IMR-90 (cell line): ENCODE measurements at regions not wholly inside any gene's neighbourhood (a gene's known extent, or its start where the extent isn't known, plus 50 kb on each side); places are given as distances from the start of the nearest gene placed in this dataset.

Experiments used
- ATAC-seq: fragments of 200-7000 bp; cut with Tn5 transposase; 2 replicates; pipeline ENCODE4 v1.9.1; 2020; ENCODE audit warnings: low read depth, mild to moderate bottlenecking, moderate library complexity
- BruUV-seq: library from RNA; stranded (reverse); fragments of 400-500 nt; replicated peaks from 2 replicates; lab custom pipeline; 2021; lab: Mats Ljungman, UMichigan
- CTCF ChIA-PET: fragments of 300-600 bp; formaldehyde crosslinking; extraction: SDS; loops from one replicate; lab custom pipeline; 2021; ENCODE audit warnings: antibody characterized with exemption; lab: Yijun Ruan, JAX
- POLR2A ChIA-PET: fragments of 300-600 bp; sonication (Branson Sonifier 250); formaldehyde crosslinking; loops from one replicate; lab custom pipeline; 2022; ENCODE audit warnings: antibody characterized with exemption; ENCODE audit not compliant: unreplicated experiment; lab: Charles Lee
- DNase-seq: peaks from one replicate; pipeline ENCODE4 v3.0.0; 2013
- H2AFZ ChIP-seq: replicated peaks from 2 replicates; pipeline ENCODE3; 2013; ENCODE audit warnings: low read length, mild to moderate bottlenecking; ENCODE audit not compliant: poor library complexity
- H2AK5ac ChIP-seq: 2 replicates; pipeline ENCODE4 v1.6.1; 2013; ENCODE audit warnings: low read depth, low read length, inconsistent platforms
- H2AK9ac ChIP-seq: replicated peaks from 2 replicates; pipeline ENCODE3; 2013; ENCODE audit warnings: mild to moderate bottlenecking, low read depth, low read length, moderate library complexity; ENCODE audit not compliant: poor library complexity
- H2BK120ac ChIP-seq: 2 replicates; pipeline ENCODE4 v1.6.1; 2013; ENCODE audit warnings: low read depth, low read length, inconsistent platforms
- H2BK15ac ChIP-seq: 3 replicates; pipeline ENCODE4 v1.6.1; 2013; ENCODE audit warnings: low read depth, low read length, inconsistent platforms
- H2BK20ac ChIP-seq: 2 replicates; pipeline ENCODE4 v1.6.1; 2013; ENCODE audit warnings: low read depth, mild to moderate bottlenecking, inconsistent platforms, low read length, moderate library complexity
- H2BK5ac ChIP-seq: 2 replicates; pipeline ENCODE4 v1.6.1; 2013; ENCODE audit warnings: mild to moderate bottlenecking, low read depth, low read length, inconsistent platforms; ENCODE audit not compliant: poor library complexity, severe bottlenecking
- H3K14ac ChIP-seq: replicated peaks from 2 replicates; pipeline ENCODE4 v1.6.1; 2013; ENCODE audit warnings: low read depth, low read length, inconsistent platforms
- H3K18ac ChIP-seq: 2 replicates; pipeline ENCODE4 v1.6.1; 2013; ENCODE audit warnings: low read depth, low read length, control low read depth
- H3K23ac ChIP-seq: 2 replicates; pipeline ENCODE4 v1.6.1; 2013; ENCODE audit warnings: low read depth, low read length, inconsistent platforms
- H3K27ac ChIP-seq: 2 replicates; pipeline ENCODE4 v1.5.1; 2013; ENCODE audit warnings: mild to moderate bottlenecking, control low read depth, low read length; ENCODE audit not compliant: insufficient read depth
- H3K27me3 ChIP-seq: 2 replicates; pipeline ENCODE4 v1.6.1; 2013; ENCODE audit warnings: low read length; ENCODE audit not compliant: control insufficient read depth, insufficient read depth
- H3K36me3 ChIP-seq: 2 replicates; pipeline ENCODE4 v1.6.1; 2013; ENCODE audit warnings: low read length, mixed read lengths; ENCODE audit not compliant: control insufficient read depth, insufficient read depth
- H3K4ac ChIP-seq: 2 replicates; pipeline ENCODE4 v1.6.1; 2013; ENCODE audit warnings: low read depth, low read length, inconsistent platforms
- H3K4me1 ChIP-seq: 2 replicates; pipeline ENCODE4 v1.6.1; 2013; ENCODE audit warnings: low read length, mixed read lengths; ENCODE audit not compliant: control insufficient read depth, insufficient read depth
- H3K4me2 ChIP-seq: 2 replicates; pipeline ENCODE4 v1.6.1; 2013; ENCODE audit warnings: low read depth, mild to moderate bottlenecking, control low read depth, low read length, moderate library complexity
- H3K4me3 ChIP-seq: 2 replicates; pipeline ENCODE4 v1.5.1; 2013; ENCODE audit warnings: low read depth, mild to moderate bottlenecking, control low read depth, low read length, moderate library complexity; ENCODE audit not compliant: insufficient read depth
- H3K56ac ChIP-seq: 2 replicates; pipeline ENCODE4 v1.6.1; 2013; ENCODE audit warnings: low read length, inconsistent platforms; ENCODE audit not compliant: insufficient read depth; ENCODE audit errors: extremely low read depth
- H3K79me1 ChIP-seq, 2 experiments: 2 replicates each; pipeline ENCODE4 v1.6.1; 2013; ENCODE audit warnings: low read length in 2 of 2, inconsistent platforms in 1 of 2, low read depth in 1 of 2
- H3K9ac ChIP-seq: 2 replicates; pipeline ENCODE4 v1.6.1; 2013; ENCODE audit warnings: low read depth, low read length, control low read depth
- H3K9me1 ChIP-seq: 2 replicates; pipeline ENCODE4 v1.6.1; 2013; ENCODE audit warnings: low read length, inconsistent platforms; ENCODE audit not compliant: insufficient read depth
- H3K9me3 ChIP-seq: 2 replicates; pipeline ENCODE4 v1.6.1; 2013; ENCODE audit warnings: low read length; ENCODE audit not compliant: control insufficient read depth, insufficient read depth
- H4K20me1 ChIP-seq: 2 replicates; pipeline ENCODE4 v1.6.1; 2013; ENCODE audit warnings: low read length, inconsistent platforms; ENCODE audit not compliant: insufficient read depth
- H4K5ac ChIP-seq: 2 replicates; pipeline ENCODE4 v1.6.1; 2013; ENCODE audit warnings: mild to moderate bottlenecking, low read depth, low read length, control low read depth
- H4K8ac ChIP-seq, 2 experiments: 2 replicates each; pipeline ENCODE4 v1.6.1; 2013; ENCODE audit warnings: low read depth in 2 of 2, low read length in 2 of 2, control low read depth in 1 of 2, inconsistent platforms in 1 of 2
- H4K91ac ChIP-seq: 2 replicates; pipeline ENCODE4 v1.6.1; 2013; ENCODE audit warnings: low read depth, low read length, inconsistent platforms; ENCODE audit not compliant: insufficient read depth
- BHLHE40 ChIP-seq: fragments of 150-350 bp; IDR thresholded peaks from 2 replicates; pipeline ENCODE4 v1.6.1; 2016; ENCODE audit warnings: mild to moderate bottlenecking, low read depth, low read length
- CEBPB ChIP-seq: IDR thresholded peaks from 2 replicates; pipeline ENCODE4 v1.6.1; 2012; ENCODE audit warnings: low read depth, low read length, improper control_type of control experiment
- CTCF ChIP-seq: conservative IDR thresholded peaks from 2 replicates; pipeline ENCODE4 v1.5.1; 2012; ENCODE audit warnings: mild to moderate bottlenecking, low read depth, low read length, improper control_type of control experiment
- ELK1 ChIP-seq: fragments of 150-350 bp; IDR thresholded peaks from 2 replicates; pipeline ENCODE4 v1.6.1; 2016; ENCODE audit warnings: low read depth, mild to moderate bottlenecking, low read length, moderate library complexity, borderline replicate concordance
- FOS ChIP-seq: fragments of 150-350 bp; IDR thresholded peaks from 2 replicates; pipeline ENCODE4 v1.6.1; 2016; ENCODE audit warnings: low read depth, low read length
- MAFK ChIP-seq: IDR thresholded peaks from 2 replicates; pipeline ENCODE4 v1.6.1; 2012; ENCODE audit warnings: low read depth, low read length, improper control_type of control experiment
- POLR2A ChIP-seq: IDR thresholded peaks from 2 replicates; pipeline ENCODE4 v1.6.1; 2012; ENCODE audit warnings: mild to moderate bottlenecking, low read depth, low read length
- RAD21 ChIP-seq: IDR thresholded peaks from 2 replicates; pipeline ENCODE4 v1.6.1; 2012; ENCODE audit warnings: low read length, improper control_type of control experiment
- RCOR1 ChIP-seq: IDR thresholded peaks from 2 replicates; pipeline ENCODE4 v1.6.1; 2012; ENCODE audit warnings: mild to moderate bottlenecking, low read length, improper control_type of control experiment; ENCODE audit not compliant: insufficient replicate concordance
- RFX5 ChIP-seq: IDR thresholded peaks from 2 replicates; pipeline ENCODE4 v1.8.0; 2012; ENCODE audit warnings: low read depth, mild to moderate bottlenecking, low read length, moderate library complexity
- USF2 ChIP-seq: fragments of 150-350 bp; IDR thresholded peaks from 2 replicates; pipeline ENCODE4 v1.6.1; 2017; ENCODE audit warnings: mild to moderate bottlenecking, antibody characterized with exemption, low read length, low read depth
- WGBS, 2 experiments: methylation state at CpG; one replicate each; pipeline versions ENCODE4 v1.1.5 to v1.1.7; 2013; ENCODE audit warnings: missing lambda C conversion rate in 2 of 2; ENCODE audit not compliant: insufficient read length in 1 of 2; ENCODE audit errors: extremely low coverage in 2 of 2; 5-methylcytosine and 5-hydroxymethylcytosine counted together
- dilution Hi-C: fragments of 300-500 bp; cut with HindIII; formaldehyde crosslinking; loops from one replicate; pipeline ENCODE4 v1.14.3; 2018; ENCODE audit warnings: low sequenced_read_pairs; ENCODE audit not compliant: unreplicated experiment
- in situ Hi-C: fragments of 300-500 bp; cut with MboI; formaldehyde crosslinking; loops from 3 replicates; pipeline ENCODE4 v1.14.3; 2019; ENCODE audit warnings: low sequenced_read_pairs, inconsistent platforms, mixed read lengths
- intact Hi-C: fragments of 100-400 bp; cut with micrococcal nuclease; formaldehyde crosslinking; loops from 2 replicates; pipeline ENCODE4 v1.10.0; 2022

GRCh38 chr1:17883662-17884395 lies 128.7 kb downstream of the ACTL8 start:
- Histone ChIP-seq H2AK9ac (no peak overlapping the region), H3K27ac (no peak overlapping the region), H3K14ac (no peak overlapping the region), H3K79me1 (no peaks in the 10 kb centered on the region), H3K9me1 (peaks cover 7% of the 10 kb centered on the region; the same call in 1 of the 2 replicates), H2BK15ac (no peak overlapping the region), H4K91ac (no peak overlapping the region), H3K4ac (no peak overlapping the region), H3K9me3 (no peaks in the 10 kb centered on the region), H3K23ac (no peak overlapping the region), H3K9ac (no peak overlapping the region), H3K56ac (no peak overlapping the region), H3K4me2 (no peak overlapping the region), H3K4me1 (peaks cover 11% of the 10 kb centered on the region), H3K36me3 (no peaks in the 10 kb centered on the region), H3K4me3 (no peak overlapping the region), H2AK5ac (no peak overlapping the region), H4K5ac (no peak overlapping the region), H4K20me1 (no peaks in the 10 kb centered on the region), H2BK20ac (no peak overlapping the region), H2AFZ (no peak overlapping the region), H4K8ac (no peak overlapping the region), H2BK120ac (no peak overlapping the region), H3K18ac (no peak overlapping the region), H2BK5ac (no peak overlapping the region), H3K27me3 (peaks cover 5% of the 10 kb centered on the region; the same call in 1 of the 2 replicates)
- in situ Hi-C loops (no loop called here), dilution Hi-C loops (no loop called here), intact Hi-C loops (no loop called here)
- TF ChIP-seq RAD21 (no peak), BHLHE40 (no peak), ELK1 (no peak), CTCF (no peak), FOS (no peak), MAFK (no peak), CEBPB (no peak), POLR2A (no peak), RFX5 (no peak), USF2 (no peak), RCOR1 (no peak)
- DNase-seq (no peak), ATAC-seq (no peak)
- no TSS peak for BruUV-seq
- WGBS, 2 experiments: 97% methylated on average over 7 of the region's 12 CpGs; no CpG with 5 or more reads in 1 of the 2 experiments
- ChIA-PET POLR2A (interaction anchor here (0.6 kb wide), 1 partner anchor 10 kb away, joined by 3 read pairs; no protein-coding TSS in a partner anchor), CTCF (no interaction called here)
